ENCODE measurements at regions not wholly inside any gene's neighbourhood (a gene's known extent, or its start where the extent isn't known, plus 50 kb on each side); places are given as distances from the start of the nearest gene placed in this dataset.

GRCh38 chr18:73007195-73007914 lies 139.6 kb upstream of the NETO1 start:
- TF ChIP-seq CTCF (IDR thresholded peaks at IDR 0.05 in 2 of 3, conservative IDR thresholded peaks at IDR 0.05 in 1 of 3; ENCODE audit: borderline replicate concordance in 1 of 3, insufficient read depth in 1 of 3, low read depth in 2 of 3, low read length in 2 of 3): no peak
- no peak for TF ChIP-seq JUND (IDR thresholded peaks at IDR 0.05)
- TF ChIP-seq EZH2 (IDR thresholded peaks at IDR 0.05): no peak
- TF ChIP-seq POLR2AphosphoS5 (IDR thresholded peaks at IDR 0.05; ENCODE audit: low read depth, low read length): no peak
- TF ChIP-seq REST (IDR thresholded peaks at IDR 0.05; ENCODE audit: low read depth): no peak
- no peak for TF ChIP-seq ZNF274 (IDR thresholded peaks at IDR 0.05; ENCODE audit: low read depth, low read length)
- TF ChIP-seq EZH2phosphoT487 (IDR thresholded peaks at IDR 0.05; ENCODE audit: borderline replicate concordance): no peak
- no peak for TF ChIP-seq CBX3 (IDR thresholded peaks at IDR 0.05; ENCODE audit: low read depth)
- no peak for TF ChIP-seq ELF1 (IDR thresholded peaks at IDR 0.05; ENCODE audit: borderline replicate concordance, low read depth)
- no peak for TF ChIP-seq POLR2A (IDR thresholded peaks at IDR 0.05; ENCODE audit: borderline replicate concordance, extremely low read depth, insufficient read depth, insufficient read length)
- TF ChIP-seq ATF3 (IDR thresholded peaks at IDR 0.05): no peak
